ENCODE measurements at regions not wholly inside any gene's neighbourhood (a gene's known extent, or its start where the extent isn't known, plus 50 kb on each side); places are given as distances from the start of the nearest gene placed in this dataset.

DNA sequence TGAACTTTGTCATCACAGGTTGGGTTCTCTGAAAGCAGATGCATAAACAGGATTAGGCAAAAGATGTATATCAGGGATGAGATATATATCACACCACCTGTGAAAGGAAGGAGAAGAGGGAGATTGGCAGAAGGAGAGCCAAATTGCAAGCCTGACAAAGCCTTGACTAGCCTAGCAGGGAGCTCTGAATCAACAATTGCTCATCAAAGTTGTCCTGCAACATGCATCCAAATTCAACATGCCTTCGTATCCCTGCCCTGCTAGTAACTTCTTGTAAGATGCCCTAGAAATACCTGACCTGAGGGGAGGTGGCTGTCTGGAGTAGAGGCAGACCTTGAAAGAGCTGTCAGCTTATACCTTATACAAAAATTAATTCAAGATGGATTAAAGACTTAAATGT, 207.1 kb upstream of the HTR1E start:
- TF ChIP-seq, protein P1, sequence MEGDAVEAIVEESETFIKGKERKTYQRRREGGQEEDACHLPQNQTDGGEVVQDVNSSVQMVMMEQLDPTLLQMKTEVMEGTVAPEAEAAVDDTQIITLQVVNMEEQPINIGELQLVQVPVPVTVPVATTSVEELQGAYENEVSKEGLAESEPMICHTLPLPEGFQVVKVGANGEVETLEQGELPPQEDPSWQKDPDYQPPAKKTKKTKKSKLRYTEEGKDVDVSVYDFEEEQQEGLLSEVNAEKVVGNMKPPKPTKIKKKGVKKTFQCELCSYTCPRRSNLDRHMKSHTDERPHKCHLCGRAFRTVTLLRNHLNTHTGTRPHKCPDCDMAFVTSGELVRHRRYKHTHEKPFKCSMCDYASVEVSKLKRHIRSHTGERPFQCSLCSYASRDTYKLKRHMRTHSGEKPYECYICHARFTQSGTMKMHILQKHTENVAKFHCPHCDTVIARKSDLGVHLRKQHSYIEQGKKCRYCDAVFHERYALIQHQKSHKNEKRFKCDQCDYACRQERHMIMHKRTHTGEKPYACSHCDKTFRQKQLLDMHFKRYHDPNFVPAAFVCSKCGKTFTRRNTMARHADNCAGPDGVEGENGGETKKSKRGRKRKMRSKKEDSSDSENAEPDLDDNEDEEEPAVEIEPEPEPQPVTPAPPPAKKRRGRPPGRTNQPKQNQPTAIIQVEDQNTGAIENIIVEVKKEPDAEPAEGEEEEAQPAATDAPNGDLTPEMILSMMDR (IDR thresholded peaks at IDR 0.05) = no peak
- TF ChIP-seq POLR2A (IDR thresholded peaks at IDR 0.05) = no peak
